ENCODE measurements at regions not wholly inside any gene's neighbourhood (a gene's known extent, or its start where the extent isn't known, plus 50 kb on each side); places are given as distances from the start of the nearest gene placed in this dataset.
A peak's percentile ranks its signal among the peaks of the same experiment; 100 is the strongest.

- H2AFZ ChIP-seq (ENCODE audit: insufficient read depth, low read depth, low read length, poor library complexity, severe bottlenecking): no peak overlapping the region
- H3K79me2 ChIP-seq (ENCODE audit: insufficient read depth, low read length): no peaks in the 10 kb centered on the region
- peaks cover 0 to 4% (median 2%) of the 10 kb centered on the region in 3 donors for H3K27me3 Mint-ChIP-seq (ENCODE audit: low read depth in 3 of 3)
- intact Hi-C loops (cut with micrococcal nuclease): no loop called here
- no peak overlapping the region for H3K4me3 Mint-ChIP-seq
- H3K9ac ChIP-seq (ENCODE audit: insufficient read depth, low read length, poor library complexity, severe bottlenecking): no peak overlapping the region
- no peak overlapping the region for H3K27ac Mint-ChIP-seq
- no peaks in the 10 kb centered on the region for H3K4me1 ChIP-seq (ENCODE audit: control insufficient read depth in 1 of 2, insufficient read depth in 2 of 2, low read length in 2 of 2)
- H3K36me3 Mint-ChIP-seq: no peaks in the 10 kb centered on the region
- no peak for DNase-seq
- H3K27me3 ChIP-seq (ENCODE audit: control insufficient read depth in 2 of 2, insufficient read depth in 2 of 2, low read length in 2 of 2): no peaks in the 10 kb centered on the region
- 75% methylated on average over 2 of the region's 7 CpGs for WGBS (ENCODE audit: insufficient coverage)
- H3K4me1 Mint-ChIP-seq: no peaks in the 10 kb centered on the region
- no peaks in the 10 kb centered on the region for H3K9me3 ChIP-seq (replicated peaks in 1 of 2; ENCODE audit: control insufficient read depth in 1 of 2, insufficient read depth in 1 of 2, low read length in 2 of 2)
- TF ChIP-seq CTCF (IDR thresholded peaks at IDR 0.05): peak; percentile 49
- H4K20me1 ChIP-seq (ENCODE audit: insufficient read depth, low read length): no peaks in the 10 kb centered on the region
- H3K4me2 ChIP-seq (replicated peaks; ENCODE audit: extremely low read depth, low read length, poor library complexity, severe bottlenecking): no peak overlapping the region
- H3K36me3 ChIP-seq (replicated peaks in 1 of 2; ENCODE audit: control insufficient read depth in 1 of 2, insufficient read depth in 2 of 2, low read length in 2 of 2): no peaks in the 10 kb centered on the region
- no peak overlapping the region for H3K4me3 ChIP-seq (replicated peaks in 1 of 3; ENCODE audit: low read depth in 2 of 3, low read length in 3 of 3)
- no peaks in the 10 kb centered on the region for H3K9me3 Mint-ChIP-seq
- H3K27ac ChIP-seq (ENCODE audit: low read depth in 1 of 2, low read length in 2 of 2): no peak overlapping the region
Measured at GRCh38 chr6:123715006-123715863, 78.5 kb upstream of the TRDN start.

- Histone ChIP-seq H3K36me3 (replicated peaks in 1 of 2; ENCODE audit: control insufficient read depth in 1 of 2, insufficient read depth in 2 of 2, low read length in 2 of 2) (no peaks in the 10 kb centered on the region), H3K4me1 (ENCODE audit: control insufficient read depth in 1 of 2, insufficient read depth in 2 of 2, low read length in 2 of 2) (no peaks in the 10 kb centered on the region), H3K4me3 (replicated peaks in 1 of 3; ENCODE audit: low read depth in 2 of 3, low read length in 3 of 3) (no peak overlapping the region), H2AFZ (ENCODE audit: insufficient read depth, low read depth, low read length, poor library complexity, severe bottlenecking) (no peak overlapping the region), H4K20me1 (ENCODE audit: insufficient read depth, low read length) (no peaks in the 10 kb centered on the region), H3K27me3 (ENCODE audit: control insufficient read depth in 2 of 2, insufficient read depth in 2 of 2, low read length in 2 of 2) (no peaks in the 10 kb centered on the region), H3K79me2 (ENCODE audit: insufficient read depth, low read length) (no peaks in the 10 kb centered on the region), H3K4me2 (replicated peaks; ENCODE audit: extremely low read depth, low read length, poor library complexity, severe bottlenecking) (no peak overlapping the region), H3K9ac (ENCODE audit: insufficient read depth, low read length, poor library complexity, severe bottlenecking) (no peak overlapping the region), H3K9me3 (replicated peaks in 1 of 2; ENCODE audit: control insufficient read depth in 1 of 2, insufficient read depth in 1 of 2, low read length in 2 of 2) (no peaks in the 10 kb centered on the region), H3K27ac (ENCODE audit: low read depth in 1 of 2, low read length in 2 of 2) (no peak overlapping the region)
- no peak for DNase-seq
- Mint-ChIP-seq H3K27me3 (ENCODE audit: low read depth in 3 of 3) (no peaks in the 10 kb centered on the region), H3K36me3 (no peaks in the 10 kb centered on the region), H3K4me1 (no peaks in the 10 kb centered on the region), H3K27ac (no peak overlapping the region), H3K9me3 (no peaks in the 10 kb centered on the region), H3K4me3 (no peak overlapping the region)
- no CpG with 5 or more reads among the region's 3 CpGs for WGBS (ENCODE audit: insufficient coverage)
- intact Hi-C loops (cut with micrococcal nuclease): no loop called here
- TF ChIP-seq CTCF (IDR thresholded peaks at IDR 0.05): no peak
Measured at GRCh38 chr6:123712831-123713230, 76.1 kb upstream of the TRDN start.

Measured in CD14-positive monocyte (primary cell).